Stimulated activated CD8-positive, alpha-beta memory T cell treated with anti-CD3 and anti-CD28 coated beads, Interleukin-7, amount 100 ng/mL, for 24 hours (primary cell): ENCODE measurements at regions not wholly inside any gene's neighbourhood (a gene's known extent, or its start where the extent isn't known, plus 50 kb on each side); places are given as distances from the start of the nearest gene placed in this dataset.

Source experiments
- DNase-seq: peaks from one replicate; pipeline ENCODE4 v3.0.0-alpha.2; 2020; ENCODE audit warnings: low read depth

- no peak for DNase-seq
Observed at GRCh38 chr13:59494151-59494550, 669.6 kb downstream of the DIAPH3 start.

- no peak for DNase-seq
Observed at GRCh38 chr13:59494560-59494970, 669.2 kb downstream of the DIAPH3 start.

DNA sequence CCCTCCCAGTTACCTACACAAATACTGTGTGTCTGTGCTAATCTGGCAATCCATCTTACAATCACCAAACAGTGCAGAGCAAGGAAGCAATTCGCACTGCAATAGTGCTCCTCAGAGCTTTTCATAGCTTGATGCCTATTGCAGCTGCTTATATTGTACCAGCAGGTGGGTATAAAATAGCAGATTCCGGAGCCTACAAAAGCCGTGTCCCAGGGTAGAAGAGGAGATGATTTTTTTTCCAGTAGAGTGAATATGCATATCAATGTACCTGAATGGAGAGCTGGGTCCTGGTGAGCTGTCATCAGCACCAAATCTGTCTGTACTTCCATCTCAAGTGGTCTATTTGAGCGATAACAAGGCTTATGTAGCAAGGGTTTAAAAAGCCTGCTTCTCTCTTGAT, 668.4 kb downstream of the DIAPH3 start:
- no peak for DNase-seq

- DNase-seq: no peak
Observed at GRCh38 chr13:59495936-59496512, 667.7 kb downstream of the DIAPH3 start.

- DNase-seq: no peak
Observed at GRCh38 chr13:59497621-59498247, 666.0 kb downstream of the DIAPH3 start.

DNA sequence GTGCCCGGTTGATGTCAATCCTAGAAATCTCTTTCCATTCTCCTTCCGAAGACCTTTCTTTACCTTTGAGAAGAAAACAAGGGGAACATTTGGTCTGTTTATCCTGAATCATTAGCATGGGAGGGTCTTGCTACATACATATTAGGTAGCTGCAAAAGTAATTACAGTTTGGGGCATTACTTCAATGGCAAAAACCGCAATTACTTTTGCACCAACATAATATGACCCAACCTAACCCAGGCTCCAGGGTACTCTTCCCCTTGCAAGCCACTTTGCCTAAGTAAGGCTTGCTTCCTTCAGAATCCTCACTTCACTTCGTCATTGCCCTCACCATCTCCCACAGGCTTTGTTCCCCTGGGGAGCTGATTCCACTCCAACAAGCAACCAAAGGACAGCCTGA, 662.7 kb downstream of the DIAPH3 start:
- no peak for DNase-seq

DNA sequence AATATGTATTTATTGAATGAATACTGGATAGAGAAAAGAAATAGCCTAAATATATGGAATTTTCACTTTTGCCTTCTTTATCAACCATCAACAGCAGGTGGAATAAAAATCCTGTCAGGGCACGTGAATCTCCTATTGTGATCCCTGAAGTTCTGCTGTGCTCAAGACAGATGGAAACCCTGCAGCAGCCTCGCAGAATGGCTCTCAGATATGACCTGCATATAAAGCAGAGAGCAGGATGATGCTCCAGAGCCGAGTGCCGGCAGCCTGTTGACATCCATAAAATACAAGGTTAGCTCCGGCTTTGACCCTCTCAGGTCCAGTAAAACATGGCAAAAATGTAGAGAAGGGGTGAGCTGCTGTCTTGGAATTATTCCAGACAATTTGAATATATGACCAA, 659.3 kb downstream of the DIAPH3 start:
- DNase-seq: no peak

DNA sequence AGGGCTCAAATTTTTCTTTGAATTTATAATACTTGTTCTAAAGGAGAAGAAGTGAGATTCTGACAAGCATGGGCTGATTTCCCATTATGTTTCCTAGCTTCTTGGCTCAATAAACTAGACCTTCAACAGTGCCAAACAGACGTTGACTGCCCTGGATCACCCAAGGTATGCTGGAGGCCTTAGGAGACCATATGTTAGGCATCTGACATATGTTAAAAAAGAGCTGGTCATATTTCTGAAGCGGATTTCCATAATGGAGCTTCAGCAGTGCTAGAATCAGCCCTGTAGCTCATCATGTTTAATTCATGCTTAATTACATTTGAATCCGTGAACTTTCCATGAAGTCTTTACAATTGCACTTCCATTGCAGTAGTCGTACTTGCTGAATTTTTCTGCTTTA, 653.3 kb downstream of the DIAPH3 start:
- no peak for DNase-seq

- no peak for DNase-seq
Observed at GRCh38 chr13:59513686-59514085, 650.0 kb downstream of the DIAPH3 start.

DNA sequence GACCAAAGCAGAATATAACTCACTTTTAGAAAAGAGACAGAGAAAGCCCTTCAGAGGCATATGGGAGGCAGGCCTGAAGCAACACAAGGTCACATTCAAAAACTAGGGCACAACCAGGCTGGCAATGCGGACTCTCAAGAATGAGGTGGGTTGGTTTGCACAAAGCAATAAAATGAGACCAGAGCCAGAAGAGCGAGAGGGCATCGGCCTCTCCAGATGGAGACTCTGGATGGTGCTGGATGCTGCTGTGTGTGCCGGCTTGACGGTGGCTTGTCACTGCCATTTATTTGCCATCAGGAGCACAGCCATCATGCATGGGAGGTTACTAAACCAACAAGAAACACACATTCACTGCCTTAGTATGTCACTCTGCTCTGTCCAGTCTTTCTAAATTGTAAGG, 649.4 kb downstream of the DIAPH3 start:
- no peak for DNase-seq

DNA sequence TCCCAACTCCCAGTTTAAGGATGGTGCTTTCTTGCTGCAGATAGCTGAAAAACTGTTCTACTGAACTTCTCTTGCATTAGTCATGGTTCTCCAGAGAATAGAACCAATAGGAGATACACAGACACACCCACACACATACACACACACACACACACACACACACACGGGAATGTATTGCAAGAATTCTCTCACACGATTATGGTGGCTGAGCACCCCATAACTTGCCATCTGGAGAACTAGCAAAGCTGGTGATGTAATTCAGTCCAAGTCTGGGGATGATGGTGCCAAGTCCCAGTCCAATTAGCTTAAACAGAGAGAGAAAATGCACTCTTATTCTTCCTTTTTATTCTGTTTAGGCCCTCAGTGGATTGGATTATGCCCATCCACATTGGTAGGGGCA, 643.9 kb downstream of the DIAPH3 start:
- DNase-seq: no peak

DNA sequence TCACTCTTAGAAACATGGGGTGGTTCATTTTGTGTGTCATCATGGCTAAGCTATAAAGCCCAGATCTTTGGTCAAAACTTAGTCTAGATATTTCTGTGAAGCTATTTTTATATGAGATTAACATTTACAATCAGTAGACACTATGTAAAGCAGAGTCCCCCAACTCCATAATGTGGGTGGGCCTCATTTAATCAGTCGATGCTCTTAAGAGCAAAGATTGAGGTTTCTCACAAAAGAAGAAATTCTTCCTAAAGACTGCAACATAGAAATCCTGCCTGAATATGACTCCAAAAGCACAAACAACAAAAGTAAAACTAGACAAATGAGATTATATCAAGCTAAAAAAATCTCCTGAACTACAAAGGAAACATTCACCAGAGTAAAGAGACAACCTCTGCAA, 642.2 kb downstream of the DIAPH3 start:
- DNase-seq: no peak

DNA sequence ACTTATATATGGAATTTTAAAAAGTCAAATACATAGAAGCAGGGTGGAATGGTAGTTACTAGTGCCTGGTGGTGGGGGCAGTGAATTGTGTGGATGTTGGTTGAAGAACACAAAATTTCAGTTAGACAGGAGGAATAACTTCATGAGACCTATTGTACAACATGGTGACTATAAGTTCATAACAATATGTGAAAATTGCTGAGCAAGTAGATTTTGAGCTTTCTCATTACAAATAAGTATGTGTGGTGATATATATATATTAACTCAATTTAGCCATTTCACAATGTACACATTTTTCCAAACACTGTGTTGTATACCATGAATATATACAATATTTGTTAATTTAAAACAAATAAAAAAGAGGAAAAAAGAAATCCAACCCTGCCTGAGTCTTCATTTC, 641.1 kb downstream of the DIAPH3 start:
- DNase-seq: no peak

DNA sequence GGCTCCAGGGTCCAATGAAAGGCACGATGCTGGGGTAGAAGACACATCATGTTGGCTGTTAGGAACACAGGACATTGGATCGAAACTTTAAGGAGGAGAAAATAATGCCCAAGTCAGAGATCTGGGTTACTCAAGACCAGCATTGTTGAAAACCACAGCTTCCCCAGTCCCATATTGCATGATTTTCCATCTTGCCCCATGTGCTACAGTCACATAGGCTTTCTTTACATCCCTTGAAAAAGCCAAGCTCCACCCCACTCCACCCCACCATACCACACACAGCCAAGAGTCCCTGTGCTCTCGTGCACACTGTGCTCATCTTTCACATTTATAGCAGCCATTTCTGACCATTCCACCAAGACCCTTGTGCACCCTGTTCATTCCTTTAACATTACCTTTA, 636.2 kb downstream of the DIAPH3 start:
- DNase-seq: no peak

DNA sequence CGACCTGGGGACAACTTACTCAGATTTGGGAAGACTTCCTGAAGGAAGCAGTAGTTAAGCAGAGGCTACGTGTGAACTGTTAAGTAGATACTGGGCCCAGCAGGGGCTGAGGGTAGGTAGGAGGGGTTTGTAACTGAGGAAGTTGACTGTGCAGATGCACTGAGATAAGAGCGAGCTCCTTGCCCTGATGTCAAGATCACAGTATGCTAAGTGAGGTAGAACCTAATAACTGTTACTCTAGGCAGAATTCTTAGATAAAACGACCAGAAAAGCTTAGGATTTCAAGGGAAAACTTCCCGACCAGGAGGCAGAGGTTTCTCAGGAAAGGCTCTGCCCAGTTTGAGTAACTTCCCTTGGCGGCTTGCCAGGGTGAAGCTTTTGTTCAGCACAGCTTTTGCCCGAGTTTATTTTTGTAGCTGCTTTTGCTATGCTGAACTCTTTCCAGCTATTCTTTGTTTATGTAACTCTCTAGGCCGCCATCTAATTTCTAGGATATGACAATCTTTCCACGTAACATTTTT, 632.1 kb downstream of the DIAPH3 start:
- no peak for DNase-seq

DNA sequence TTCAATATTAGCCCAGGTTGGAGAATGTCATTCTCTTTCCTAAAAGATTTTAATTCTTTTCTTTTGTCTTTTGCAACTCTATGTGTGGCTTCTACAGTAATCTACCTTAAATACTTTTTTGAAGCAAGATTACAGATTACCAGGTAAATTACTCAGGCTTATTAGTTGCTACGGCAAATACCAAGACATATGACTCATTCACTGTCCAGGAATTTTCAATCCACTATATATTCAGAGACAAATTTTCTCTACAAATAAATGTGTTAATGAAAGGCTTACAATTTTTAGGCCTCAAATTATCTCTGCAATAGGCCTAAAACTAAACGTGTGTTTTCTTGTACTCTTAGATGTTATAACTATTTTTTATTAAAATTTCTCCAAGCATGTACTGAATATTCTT, 631.3 kb downstream of the DIAPH3 start:
- DNase-seq: no peak

DNA sequence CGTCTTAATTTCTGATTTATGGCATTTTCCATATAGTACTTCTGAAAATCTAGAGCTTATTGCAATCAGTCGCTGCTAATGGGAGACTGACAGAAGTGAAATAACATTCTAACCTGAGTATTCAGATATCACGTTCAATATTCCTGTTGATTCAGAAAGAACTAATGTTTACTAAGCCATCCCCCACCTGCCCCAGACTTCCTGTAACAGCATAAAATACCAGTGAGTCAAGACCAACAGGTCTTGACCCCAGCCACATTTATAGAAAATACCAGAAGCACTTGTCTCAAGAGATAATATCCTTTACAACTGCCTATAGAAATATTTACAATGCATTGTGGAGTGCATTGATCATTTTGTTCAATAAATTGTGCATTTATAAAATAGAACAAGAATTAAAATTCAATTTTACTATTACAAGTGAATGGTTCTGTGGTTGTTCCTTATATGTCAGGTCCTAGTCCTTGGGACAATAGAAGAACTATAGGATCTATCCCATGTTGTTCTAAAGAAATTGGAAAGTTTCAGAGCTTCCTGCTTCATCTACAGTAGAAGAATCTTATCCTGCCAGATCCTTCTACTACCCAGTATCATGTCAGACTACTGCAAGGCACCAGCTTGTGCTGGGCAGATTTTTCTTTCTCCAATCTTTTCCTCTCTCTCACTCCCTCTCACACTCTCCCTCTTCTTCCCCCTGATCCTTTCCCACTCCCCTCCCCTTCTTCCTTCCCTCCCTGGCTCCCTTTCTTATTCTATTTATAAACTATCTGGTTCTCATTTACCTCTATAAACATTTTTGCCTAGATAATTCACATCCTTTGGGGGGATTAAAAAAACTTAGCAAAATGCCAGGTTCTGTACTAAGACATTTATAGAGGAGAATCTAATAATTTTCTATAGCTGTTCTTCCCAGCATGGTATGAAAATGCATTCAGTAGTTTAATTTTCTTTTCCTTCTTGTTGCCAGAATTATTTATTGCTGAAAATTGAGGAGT, 629.9 kb downstream of the DIAPH3 start:
- no peak for DNase-seq

DNA sequence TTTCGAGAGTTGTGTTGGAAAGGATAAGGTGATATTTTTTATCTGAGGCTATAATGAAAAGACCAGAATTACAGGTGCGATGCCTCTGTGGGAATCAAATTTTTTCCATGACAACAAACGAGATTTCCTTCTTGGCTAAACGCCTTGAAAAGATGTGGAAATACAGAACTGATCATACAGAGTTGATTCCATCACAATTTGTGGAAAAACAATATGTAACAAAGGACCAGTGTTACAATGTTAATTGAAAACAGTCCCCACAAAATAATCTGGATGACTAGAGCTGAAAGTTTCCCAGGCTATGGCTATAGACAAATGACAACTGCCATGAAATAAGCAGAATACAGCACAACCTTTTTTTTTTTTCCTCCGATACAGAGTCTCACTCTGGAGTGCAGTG, 628.9 kb downstream of the DIAPH3 start:
- DNase-seq: no peak

DNA sequence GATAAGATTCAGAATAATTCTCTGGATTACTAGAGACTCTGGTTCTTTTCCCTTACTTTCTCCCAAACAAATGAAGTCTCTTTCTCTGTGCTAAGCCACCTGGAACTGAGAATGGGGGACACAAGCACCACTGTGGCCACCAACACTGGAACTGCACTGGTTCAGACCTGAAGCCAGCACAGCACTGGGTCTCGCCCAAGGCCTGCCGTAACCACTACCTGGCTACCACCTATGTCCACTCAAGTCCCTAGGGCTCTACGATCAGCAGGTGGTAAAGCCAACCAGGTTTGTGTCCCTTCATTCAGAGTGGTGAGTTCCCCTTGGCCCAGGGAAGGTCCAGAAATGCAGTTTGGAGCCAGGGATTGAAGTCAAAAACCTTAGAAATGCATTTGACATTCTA, 626.2 kb downstream of the DIAPH3 start:
- DNase-seq: no peak

DNA sequence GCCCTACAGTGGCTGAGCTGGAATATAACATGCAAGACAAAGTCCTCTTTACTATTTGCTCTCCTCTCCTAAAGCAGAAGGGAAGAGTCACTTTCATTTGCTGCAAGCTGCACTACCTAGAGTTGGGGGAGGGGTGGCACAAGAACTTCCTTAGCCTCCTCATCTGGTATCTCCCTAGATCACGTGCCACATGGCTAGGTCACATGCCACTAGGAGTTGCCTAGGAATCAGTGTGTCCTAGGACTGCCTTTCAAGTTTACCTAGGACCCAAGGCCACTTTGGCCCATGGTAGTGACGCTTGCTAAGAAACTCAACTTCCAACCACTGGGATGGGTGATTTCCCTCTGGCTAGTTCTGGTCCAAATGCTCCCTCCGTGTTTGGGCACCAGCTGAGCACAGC, 625.2 kb downstream of the DIAPH3 start:
- no peak for DNase-seq

GRCh38 chr13:59542303-59542702, 621.4 kb downstream of the DIAPH3 start:
- no peak for DNase-seq

DNA sequence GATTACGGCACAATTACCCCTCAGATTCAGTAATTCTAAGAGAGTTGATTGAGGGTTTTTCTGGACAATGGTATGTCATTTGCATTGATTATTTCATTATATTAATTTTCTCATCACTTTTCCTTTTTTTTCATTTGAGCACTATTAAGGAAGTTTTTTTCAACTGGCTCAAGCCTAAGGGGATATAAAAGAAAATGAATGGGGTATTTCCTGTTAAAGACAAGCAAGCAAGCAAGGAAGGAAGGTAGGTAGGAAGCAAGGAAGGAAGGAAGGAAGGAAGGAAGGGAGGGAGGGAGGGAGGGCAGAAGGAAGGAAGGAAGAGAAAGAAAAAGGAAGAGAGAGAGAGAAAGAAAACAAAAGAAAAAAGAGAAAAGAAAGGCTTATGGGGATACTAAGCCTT, 620.3 kb downstream of the DIAPH3 start:
- DNase-seq: no peak

GRCh38 chr13:59545007-59545406, 618.7 kb downstream of the DIAPH3 start:
- no peak for DNase-seq
